ENCODE measurements at regions not wholly inside any gene's neighbourhood (a gene's known extent, or its start where the extent isn't known, plus 50 kb on each side); places are given as distances from the start of the nearest gene placed in this dataset.
A peak's percentile ranks its signal among the peaks of the same experiment; 100 is the strongest.
"Not testable (repeated sequence)": the region's sequence is repeated elsewhere in the genome, so short reads cannot be mapped to it uniquely, and the experiment has no call there.

GRCh38 chr12:131401907-131402633 lies 308.8 kb upstream of the SFSWAP start:
- peak; percentile 49 for DNase-seq

GRCh38 chr12:131402781-131403396 lies 308.0 kb upstream of the SFSWAP start:
- no peak for DNase-seq

- DNase-seq, result no peak
Measured at GRCh38 chr12:131403676-131404075, 307.2 kb upstream of the SFSWAP start.

- no peak for DNase-seq
Measured at GRCh38 chr12:131404705-131405104, 306.2 kb upstream of the SFSWAP start.

- no peak for DNase-seq
Measured at GRCh38 chr12:131407221-131408035, 303.5 kb upstream of the SFSWAP start.

GRCh38 chr12:131408036-131408365 lies 302.9 kb upstream of the SFSWAP start:
- DNase-seq, result no peak

GRCh38 chr12:131408484-131408883 lies 302.4 kb upstream of the SFSWAP start:
- DNase-seq, result no peak

GRCh38 chr12:131409211-131409610 lies 301.7 kb upstream of the SFSWAP start:
- no peak for DNase-seq

- not testable (repeated sequence) for DNase-seq
Measured at GRCh38 chr12:131411827-131412226, 299.1 kb upstream of the SFSWAP start.

- DNase-seq, result no peak
Measured at GRCh38 chr12:131413006-131413405, 297.9 kb upstream of the SFSWAP start.

GRCh38 chr12:131413471-131413870 lies 297.4 kb upstream of the SFSWAP start:
- no peak for DNase-seq

- DNase-seq, result not testable (repeated sequence)
Measured at GRCh38 chr12:131414155-131414922, 296.6 kb upstream of the SFSWAP start.

- peak; percentile 48 for DNase-seq
Measured at GRCh38 chr12:131415781-131416180, 295.1 kb upstream of the SFSWAP start.

- no peak for DNase-seq
Measured at GRCh38 chr12:131418121-131418520, 292.8 kb upstream of the SFSWAP start.

GRCh38 chr12:131418884-131419283 lies 292.0 kb upstream of the SFSWAP start:
- no peak for DNase-seq

- no peak for DNase-seq
Measured at GRCh38 chr12:131420867-131421447, 289.9 kb upstream of the SFSWAP start.

- DNase-seq, result no peak
Measured at GRCh38 chr12:131421509-131422186, 289.2 kb upstream of the SFSWAP start.

- no peak for DNase-seq
Measured at GRCh38 chr12:131422187-131422520, 288.7 kb upstream of the SFSWAP start.

GRCh38 chr12:131422744-131423143 lies 288.1 kb upstream of the SFSWAP start:
- no peak for DNase-seq

- DNase-seq, result no peak
Measured at GRCh38 chr12:131424270-131424669, 286.6 kb upstream of the SFSWAP start.

- no peak for DNase-seq
Measured at GRCh38 chr12:131425112-131426075, 285.5 kb upstream of the SFSWAP start.
